MCF 10A (cell line): ENCODE measurements at regions not wholly inside any gene's neighbourhood (a gene's known extent, or its start where the extent isn't known, plus 50 kb on each side); places are given as distances from the start of the nearest gene placed in this dataset.
A peak's percentile ranks its signal among the peaks of the same experiment; 100 is the strongest.

Experiments
- BruUV-seq: library from RNA; stranded (reverse); fragments of 400-500 nt; replicated peaks from 2 replicates; lab custom pipeline; 2021; lab: Mats Ljungman, UMichigan
- CTCF ChIA-PET: fragments of 300-600 bp; sonication (Branson Sonifier 250); formaldehyde crosslinking; extraction: SDS; loops from one replicate; lab custom pipeline; 2021; ENCODE audit warnings: antibody characterized with exemption, inconsistent platforms; lab: Yijun Ruan, JAX
- POLR2A ChIA-PET: fragments of 300-600, 350-650 bp; sonication (Branson Sonifier 250); formaldehyde crosslinking; extraction: SDS; loops from one replicate; lab custom pipeline; 2020; ENCODE audit warnings: antibody characterized with exemption, inconsistent platforms; lab: Yijun Ruan, JAX
- DNase-seq: peaks from one replicate; pipeline ENCODE4 v3.0.0-alpha.2; 2018; ENCODE audit not compliant: unreplicated experiment
- H3K27ac Mint-ChIP-seq: one replicate; pipeline ENCODE4 v1.8.0; 2022; ENCODE audit warnings: mild to moderate bottlenecking, low read depth, mixed read lengths; ENCODE audit not compliant: unreplicated experiment
- H3K27me3 Mint-ChIP-seq: one replicate; pipeline ENCODE4 v1.8.0; 2022; ENCODE audit warnings: mixed read lengths; ENCODE audit not compliant: insufficient read depth, unreplicated experiment
- H3K36me3 Mint-ChIP-seq: one replicate; pipeline ENCODE4 v1.8.0; 2022; ENCODE audit warnings: mild to moderate bottlenecking, moderate library complexity, mixed read lengths; ENCODE audit not compliant: insufficient read depth, unreplicated experiment
- H3K4me1 Mint-ChIP-seq: one replicate; pipeline ENCODE4 v1.8.0; 2022; ENCODE audit warnings: mixed read lengths; ENCODE audit not compliant: insufficient read depth, unreplicated experiment
- H3K4me3 Mint-ChIP-seq: one replicate; pipeline ENCODE4 v1.8.0; 2022; ENCODE audit warnings: mild to moderate bottlenecking, moderate library complexity, mixed read lengths; ENCODE audit not compliant: unreplicated experiment
- H3K9me3 Mint-ChIP-seq: one replicate; pipeline ENCODE4 v1.8.0; 2022; ENCODE audit warnings: mixed read lengths; ENCODE audit not compliant: unreplicated experiment
- CTCF ChIP-seq: fragments of 200-600 bp; IDR thresholded peaks from one replicate; pipeline ENCODE4 v1.8.0; 2022; ENCODE audit warnings: antibody characterized with exemption, mild to moderate bottlenecking; ENCODE audit not compliant: unreplicated experiment
- intact Hi-C: fragments of 100-400 bp; cut with micrococcal nuclease; formaldehyde crosslinking; loops from 2 replicates; pipeline ENCODE4 v1.14.1; 2022

DNA sequence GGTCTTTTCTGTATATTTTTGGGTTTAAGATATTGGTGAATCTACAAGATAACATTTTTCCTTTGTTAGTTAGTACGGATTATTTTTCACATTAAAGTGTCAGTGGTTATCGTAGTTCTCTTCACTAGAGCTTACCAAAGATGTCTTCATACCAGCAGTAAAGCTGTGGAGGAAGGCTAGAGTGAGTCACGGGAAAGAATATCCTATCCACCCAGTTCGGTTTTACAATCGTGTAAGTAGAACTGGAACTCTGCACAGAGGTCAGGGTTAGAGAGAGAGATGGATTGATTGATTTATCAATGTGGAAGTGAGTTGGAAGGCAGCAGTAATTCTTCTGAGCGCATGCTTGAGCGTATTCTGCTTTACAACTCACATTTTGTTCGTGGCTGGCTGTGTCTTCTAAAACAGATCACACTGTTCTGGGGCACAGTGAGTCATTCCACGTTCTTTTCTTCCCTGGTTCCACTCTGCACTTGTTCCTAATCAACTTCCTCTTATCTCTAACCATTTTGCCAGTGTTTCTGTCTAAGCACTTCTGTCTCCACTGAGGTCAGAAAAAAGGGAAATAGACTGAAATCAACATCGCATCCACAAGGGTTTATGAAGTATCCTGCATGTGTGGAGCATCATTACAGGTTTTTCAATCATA, 86.5 kb upstream of the ARRDC3 start:
- Mint-ChIP-seq H3K36me3 (no peaks in the 10 kb centered on the region), H3K27me3 (no peaks in the 10 kb centered on the region), H3K4me3 (no peak overlapping the region), H3K4me1 (peaks cover 14% of the 10 kb centered on the region), H3K9me3 (peaks cover 5% of the 10 kb centered on the region), H3K27ac (no peak overlapping the region)
- intact Hi-C loops, result no loop called here
- ChIA-PET POLR2A (no interaction called here), CTCF (no interaction called here)
- no peak for DNase-seq
- no peak for TF ChIP-seq CTCF
- BruUV-seq, result no TSS peak

DNA sequence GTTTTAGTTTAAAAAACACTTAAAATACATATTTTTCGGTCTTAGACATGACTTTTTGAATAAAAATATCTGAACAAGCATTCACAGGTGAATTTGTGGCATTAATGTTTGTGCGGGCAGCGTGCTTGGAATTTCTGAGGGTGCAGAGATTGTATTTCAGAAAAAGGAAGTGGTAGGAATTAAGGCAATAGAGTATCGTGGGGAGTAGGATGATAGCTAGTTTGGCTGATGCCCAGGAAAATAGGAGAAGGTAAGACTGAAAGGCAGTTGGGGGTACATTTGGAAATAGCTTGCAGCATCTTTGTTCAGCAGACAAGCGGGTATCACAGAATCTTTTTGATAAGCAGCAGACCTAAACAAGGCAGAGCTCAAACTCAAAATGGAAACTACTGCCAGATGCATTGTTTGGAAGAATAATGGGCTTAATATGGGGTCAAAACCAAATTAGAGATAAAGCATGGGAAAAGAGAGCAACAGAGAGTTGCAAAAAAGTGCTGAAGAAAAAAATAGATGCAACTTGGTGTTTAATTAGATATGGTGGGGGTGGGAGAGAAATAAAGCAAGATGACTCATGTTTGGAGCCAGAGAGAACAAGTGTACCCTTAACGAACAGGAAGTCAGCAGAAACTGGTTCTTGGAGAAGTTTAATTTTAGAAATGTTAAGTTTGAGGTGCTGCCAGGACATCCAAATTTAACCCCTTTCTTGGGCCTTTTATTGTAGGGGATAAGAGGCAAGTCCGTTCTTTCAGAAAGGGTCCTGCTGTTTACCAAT, 85.7 kb upstream of the ARRDC3 start:
- DNase-seq, result peak; percentile 21
- H3K27me3 Mint-ChIP-seq, result no peaks in the 10 kb centered on the region
- H3K27ac Mint-ChIP-seq, result no peak overlapping the region
- no peak overlapping the region for H3K4me3 Mint-ChIP-seq
- no peaks in the 10 kb centered on the region for H3K36me3 Mint-ChIP-seq
- ChIA-PET POLR2A (interaction anchor here (0.6 kb wide), 1 partner anchor 150 kb away, joined by 3 read pairs; no protein-coding TSS in a partner anchor), CTCF (no interaction called here)
- H3K9me3 Mint-ChIP-seq, result peaks cover 5% of the 10 kb centered on the region
- intact Hi-C loops, result no loop called here
- TF ChIP-seq CTCF, result no peak
- H3K4me1 Mint-ChIP-seq, result peaks cover 14% of the 10 kb centered on the region
- no TSS peak for BruUV-seq

DNA sequence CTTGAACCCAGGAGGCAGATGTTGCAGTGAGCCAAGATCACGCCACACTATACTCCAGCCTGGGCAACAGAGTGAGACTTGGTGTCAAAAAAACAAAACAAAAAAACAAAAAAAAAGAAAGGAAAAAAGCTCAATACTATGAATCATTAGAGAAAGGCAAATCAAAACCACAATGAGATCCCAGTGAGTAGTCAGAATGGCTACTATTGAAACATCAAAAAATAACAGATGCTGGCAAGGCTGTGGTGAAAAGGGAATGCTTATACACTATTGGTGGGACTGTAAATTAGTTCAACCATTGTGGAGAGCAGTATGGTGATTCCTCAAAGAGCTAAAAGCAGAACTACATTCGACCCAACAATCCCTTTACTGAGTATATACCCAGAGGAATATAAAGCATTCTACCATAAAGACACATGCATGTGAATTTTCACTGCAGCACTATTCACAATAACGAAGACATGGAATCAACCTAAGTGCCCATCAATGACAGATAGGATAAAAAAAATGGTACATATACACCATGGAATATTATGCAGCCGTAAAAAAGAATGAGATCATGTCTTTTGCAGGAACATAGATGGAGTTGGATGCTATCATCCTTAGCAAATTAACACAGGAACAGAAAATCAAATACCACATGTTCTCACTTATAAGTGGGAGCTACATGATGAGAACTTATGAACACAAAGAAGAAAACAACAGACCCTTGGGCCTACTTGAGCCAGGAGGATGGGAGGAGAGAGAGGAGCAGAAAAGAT, 81.9 kb upstream of the ARRDC3 start:
- no peak for TF ChIP-seq CTCF
- H3K4me1 Mint-ChIP-seq, result peaks cover 14% of the 10 kb centered on the region
- H3K36me3 Mint-ChIP-seq, result no peaks in the 10 kb centered on the region
- peaks cover 5% of the 10 kb centered on the region for H3K9me3 Mint-ChIP-seq
- no peak overlapping the region for H3K4me3 Mint-ChIP-seq
- ChIA-PET CTCF (interaction anchor here (0.6 kb wide), 1 partner anchor 672 kb away, joined by 3 read pairs; no protein-coding TSS in a partner anchor), POLR2A (no interaction called here)
- no peaks in the 10 kb centered on the region for H3K27me3 Mint-ChIP-seq
- no peak for DNase-seq
- intact Hi-C loops, result no loop called here
- BruUV-seq, result no TSS peak
- no peak overlapping the region for H3K27ac Mint-ChIP-seq

- intact Hi-C loops, result no loop called here
- Mint-ChIP-seq H3K4me3 (no peak overlapping the region), H3K27me3 (no peaks in the 10 kb centered on the region), H3K4me1 (no peaks in the 10 kb centered on the region), H3K36me3 (peaks cover 5% of the 10 kb centered on the region), H3K27ac (no peak overlapping the region), H3K9me3 (no peaks in the 10 kb centered on the region)
- ChIA-PET CTCF (interaction anchor here (1.5 kb wide), 1 partner anchor 41 kb away, joined by 3 read pairs; no protein-coding TSS in a partner anchor), POLR2A (no interaction called here)
- TF ChIP-seq CTCF, result no peak
- no peak for DNase-seq
- BruUV-seq, result no TSS peak
These were observed 74.6 kb upstream of the ARRDC3 start for GRCh38 chr5:91457681-91458058.
